ENCODE measurements at regions not wholly inside any gene's neighbourhood (a gene's known extent, or its start where the extent isn't known, plus 50 kb on each side); places are given as distances from the start of the nearest gene placed in this dataset.

DNA sequence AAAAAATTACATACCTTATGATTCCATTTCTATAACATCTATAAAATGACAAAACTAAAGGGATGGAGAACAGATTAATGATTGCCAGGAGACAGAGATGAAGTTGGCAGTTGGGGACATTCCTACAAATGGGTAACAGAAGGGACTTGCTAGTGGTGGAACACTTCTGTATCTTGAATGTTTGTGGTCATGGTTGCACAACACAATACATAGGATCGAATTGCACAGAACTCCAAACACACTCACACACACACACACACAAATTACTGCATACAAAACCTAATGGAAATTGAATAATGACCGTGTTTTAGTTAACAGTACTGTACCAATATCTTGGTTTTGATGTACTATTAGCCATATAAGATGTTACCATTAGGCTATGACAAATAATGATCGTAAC, 330.7 kb upstream of the POU5F2 start:
- no peak overlapping the region for H3K9ac ChIP-seq (ENCODE audit: extremely low read depth, insufficient read length, low read length)
- H2BK5ac ChIP-seq (ENCODE audit: insufficient read length, low read length), result no peak overlapping the region
- TF ChIP-seq, protein P1, sequence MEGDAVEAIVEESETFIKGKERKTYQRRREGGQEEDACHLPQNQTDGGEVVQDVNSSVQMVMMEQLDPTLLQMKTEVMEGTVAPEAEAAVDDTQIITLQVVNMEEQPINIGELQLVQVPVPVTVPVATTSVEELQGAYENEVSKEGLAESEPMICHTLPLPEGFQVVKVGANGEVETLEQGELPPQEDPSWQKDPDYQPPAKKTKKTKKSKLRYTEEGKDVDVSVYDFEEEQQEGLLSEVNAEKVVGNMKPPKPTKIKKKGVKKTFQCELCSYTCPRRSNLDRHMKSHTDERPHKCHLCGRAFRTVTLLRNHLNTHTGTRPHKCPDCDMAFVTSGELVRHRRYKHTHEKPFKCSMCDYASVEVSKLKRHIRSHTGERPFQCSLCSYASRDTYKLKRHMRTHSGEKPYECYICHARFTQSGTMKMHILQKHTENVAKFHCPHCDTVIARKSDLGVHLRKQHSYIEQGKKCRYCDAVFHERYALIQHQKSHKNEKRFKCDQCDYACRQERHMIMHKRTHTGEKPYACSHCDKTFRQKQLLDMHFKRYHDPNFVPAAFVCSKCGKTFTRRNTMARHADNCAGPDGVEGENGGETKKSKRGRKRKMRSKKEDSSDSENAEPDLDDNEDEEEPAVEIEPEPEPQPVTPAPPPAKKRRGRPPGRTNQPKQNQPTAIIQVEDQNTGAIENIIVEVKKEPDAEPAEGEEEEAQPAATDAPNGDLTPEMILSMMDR (conservative IDR thresholded peaks at IDR 0.05), result no peak
- H3K9me3 ChIP-seq (ENCODE audit: control insufficient read depth, low read depth, low read length), result no peaks in the 10 kb centered on the region
- H3K79me2 ChIP-seq (ENCODE audit: insufficient read depth, low read length), result no peaks in the 10 kb centered on the region
- H2AFZ ChIP-seq (ENCODE audit: low read length), result no peak overlapping the region
- Mint-ChIP-seq H3K4me3 (no peak overlapping the region), H3K36me3 (ENCODE audit: insufficient read depth in 1 of 3, low read depth in 3 of 3) (peaks cover 3 to 12% (median 7%) of the 10 kb centered on the region in 3 experiments; a peak in 6 of 7 replicates), H3K27me3 (ENCODE audit: low read depth) (no peaks in the 10 kb centered on the region), H3K4me1 (peaks cover 2% of the 10 kb centered on the region in 2 experiments; a peak in 2 of 4 replicates), H3K27ac (no peak overlapping the region), H3K9me3 (peaks cover under 1 to 7% of the 10 kb centered on the region in 2 experiments; a peak in 4 of 5 replicates)
- no peaks in the 10 kb centered on the region for H3K23me2 ChIP-seq (ENCODE audit: insufficient read length, low read depth, low read length, poor library complexity, severe bottlenecking)
- H2BK120ac ChIP-seq (ENCODE audit: low read depth, low read length, poor library complexity, severe bottlenecking), result no peak overlapping the region
- no peak overlapping the region for H3K4me2 ChIP-seq (ENCODE audit: insufficient read depth, insufficient read length, low read length)
- no peak overlapping the region for H2AK5ac ChIP-seq (ENCODE audit: insufficient read length, low read length)
- no peaks in the 10 kb centered on the region for H3K27me3 ChIP-seq (ENCODE audit: insufficient read depth, low read length)
- no peaks in the 10 kb centered on the region for H3K4me1 ChIP-seq (ENCODE audit: insufficient read depth, low read length)
- H3K27ac ChIP-seq (ENCODE audit: insufficient read length, low read depth, low read length), result no peak overlapping the region
- no peak overlapping the region for H4K91ac ChIP-seq (ENCODE audit: insufficient read length, low read depth, low read length)
- H2BK20ac ChIP-seq (ENCODE audit: low read depth, low read length, poor library complexity, severe bottlenecking), result no peak overlapping the region
- DNase-seq, result no peak
- H4K8ac ChIP-seq (replicated peaks; ENCODE audit: insufficient read length, low read depth, low read length), result no peak overlapping the region
- H3T11ph ChIP-seq (ENCODE audit: low read length), result no peak overlapping the region
- H4K5ac ChIP-seq (ENCODE audit: insufficient read length, low read depth, low read length), result no peak overlapping the region
- H3K4ac ChIP-seq (ENCODE audit: low read depth, low read length), result no peak overlapping the region
- H2BK12ac ChIP-seq (ENCODE audit: insufficient read length, low read depth, low read length), result no peak overlapping the region
- H4K20me1 ChIP-seq (ENCODE audit: control insufficient read depth, insufficient read depth, insufficient read length), result no peaks in the 10 kb centered on the region
- no peaks in the 10 kb centered on the region for H3K79me1 ChIP-seq (ENCODE audit: insufficient read depth, low read depth, low read length, poor library complexity, severe bottlenecking)
- no CpG with 5 or more reads among the region's 3 CpGs for WGBS (ENCODE audit: extremely low coverage, insufficient read length, low lambda C conversion rate)
- no peak overlapping the region for H3K56ac ChIP-seq (ENCODE audit: insufficient read length, low read depth, low read length)
- H3K14ac ChIP-seq (ENCODE audit: insufficient read depth, low read length), result no peak overlapping the region
- H3K18ac ChIP-seq (ENCODE audit: insufficient read length, low read depth, low read length), result no peak overlapping the region
- H2BK15ac ChIP-seq (ENCODE audit: low read depth, low read length), result no peak overlapping the region
- H3K23ac ChIP-seq (ENCODE audit: insufficient read length, low read depth, low read length), result no peak overlapping the region

Data from H9 (cell line).